ENCODE measurements at regions not wholly inside any gene's neighbourhood (a gene's known extent, or its start where the extent isn't known, plus 50 kb on each side); places are given as distances from the start of the nearest gene placed in this dataset.

DNA sequence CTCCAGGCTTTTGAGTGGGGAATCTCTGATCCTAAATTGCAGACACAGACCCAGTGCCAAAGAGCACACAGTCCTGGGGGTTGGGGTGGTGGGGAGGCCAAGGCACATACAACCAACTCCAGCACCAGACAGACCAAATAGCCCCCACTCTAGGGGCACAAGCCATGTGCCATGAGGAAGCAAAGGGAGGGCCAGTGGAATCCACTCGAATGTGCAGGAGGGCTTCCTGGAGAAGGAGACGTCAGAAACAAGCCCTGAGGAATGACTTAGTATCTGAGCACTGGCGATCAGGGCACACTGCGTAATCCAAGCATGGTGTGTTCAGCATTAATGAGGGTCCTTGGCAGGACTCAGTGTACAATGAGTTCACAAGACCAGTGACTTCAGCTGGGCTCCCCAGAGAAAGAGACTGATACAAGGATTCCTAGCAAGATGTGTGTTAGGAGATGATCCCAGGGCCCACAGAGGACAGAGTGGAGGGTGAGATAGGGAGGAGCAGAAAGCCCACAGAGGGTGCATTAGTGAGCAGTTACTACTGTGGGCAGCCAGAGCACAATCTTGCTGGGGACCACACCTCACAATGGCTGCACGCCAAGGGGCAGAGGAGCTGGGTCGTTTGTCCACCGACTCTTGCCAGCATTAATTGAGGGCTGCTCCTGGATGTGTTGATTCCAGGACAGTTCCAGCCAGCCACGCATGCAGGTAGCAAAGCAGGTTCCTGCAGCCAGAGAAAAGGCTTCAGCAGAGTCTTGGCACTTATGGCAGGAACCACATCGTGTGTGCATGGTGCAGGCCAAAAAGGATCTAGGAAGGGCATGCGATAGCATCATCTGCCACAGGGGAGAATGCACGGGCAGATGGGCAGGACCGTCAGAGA is 152.6 kb upstream of the VSTM2B start:
- no peak for DNase-seq (ENCODE audit: low spot score)

DNA sequence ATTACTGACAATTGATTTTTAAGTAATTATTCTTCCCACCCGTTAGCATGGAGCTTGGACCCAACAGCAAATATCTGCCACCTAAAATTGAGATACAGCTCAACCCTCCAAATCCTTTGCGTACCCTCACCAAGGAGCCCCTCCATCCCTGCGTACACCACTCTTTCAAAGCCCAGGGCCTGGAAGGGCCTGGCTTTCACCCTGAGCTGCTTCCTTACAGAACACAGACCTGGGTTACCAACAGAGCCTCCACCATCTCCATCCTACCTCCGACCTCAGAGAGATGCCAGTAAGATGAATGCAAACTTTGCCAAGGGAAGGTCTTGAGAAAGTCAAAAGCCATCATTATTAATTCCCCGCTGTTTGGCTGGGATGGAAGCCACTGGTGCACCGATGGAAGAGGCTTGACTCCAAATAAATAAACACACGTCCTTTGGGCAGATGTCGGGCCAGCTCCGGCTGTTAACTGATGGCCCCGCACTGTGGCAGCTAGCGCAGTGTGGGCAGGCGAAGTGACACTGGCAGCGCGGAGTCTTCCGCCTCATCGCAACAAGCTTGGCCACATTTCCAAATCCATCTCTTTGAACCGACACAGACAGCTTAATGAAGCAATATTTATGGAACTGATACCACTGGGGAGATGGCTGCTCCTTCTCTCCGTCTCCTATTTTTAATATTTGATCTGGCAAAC is 150.2 kb upstream of the VSTM2B start:
- no peak for DNase-seq (ENCODE audit: low spot score)

DNA sequence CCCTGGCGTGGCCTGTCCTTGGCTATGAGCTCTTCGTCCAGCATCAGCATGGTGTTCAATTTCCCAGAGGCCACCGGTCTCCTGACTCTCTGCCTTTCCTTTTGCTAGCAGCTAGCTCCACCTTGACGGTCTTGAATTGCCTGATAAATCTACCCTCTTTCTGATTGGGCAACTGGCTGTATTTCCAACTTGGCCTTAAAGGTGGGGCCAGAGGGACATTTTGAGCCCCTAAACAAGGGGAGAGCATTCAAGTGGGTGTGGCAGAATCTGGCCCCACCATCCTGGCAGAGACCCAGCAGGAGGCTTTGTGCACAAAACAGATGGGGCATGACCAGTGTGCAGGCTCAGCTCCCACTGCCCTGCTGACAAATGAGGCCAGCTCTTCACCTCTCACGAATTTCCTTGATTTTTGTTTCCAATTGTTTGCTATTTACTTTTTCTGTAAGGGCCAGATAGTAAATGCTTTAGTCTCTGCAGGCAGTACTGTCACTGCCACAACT is 148.9 kb upstream of the VSTM2B start:
- DNase-seq (ENCODE audit: low spot score) = no peak

DNA sequence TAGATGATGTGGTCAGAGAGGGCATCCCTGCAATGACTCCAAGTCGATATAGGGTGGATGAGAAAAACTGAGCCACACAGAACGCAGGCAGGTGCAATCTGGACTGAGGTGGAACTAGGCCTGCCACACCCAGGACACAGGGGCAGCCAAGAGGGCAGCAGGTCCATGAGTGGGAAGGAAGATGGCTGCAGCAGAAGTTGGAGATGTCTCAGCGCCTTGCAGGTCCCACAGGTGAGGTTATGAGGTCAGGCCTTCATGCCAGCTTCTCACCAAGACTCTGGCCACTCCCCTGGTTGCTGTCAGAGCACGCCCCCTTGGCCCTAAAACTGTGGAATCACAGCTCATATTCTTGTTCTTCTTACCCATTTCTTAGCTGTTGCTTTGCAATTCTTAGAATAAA is 147.7 kb upstream of the VSTM2B start:
- no peak for DNase-seq (ENCODE audit: low spot score)

DNA sequence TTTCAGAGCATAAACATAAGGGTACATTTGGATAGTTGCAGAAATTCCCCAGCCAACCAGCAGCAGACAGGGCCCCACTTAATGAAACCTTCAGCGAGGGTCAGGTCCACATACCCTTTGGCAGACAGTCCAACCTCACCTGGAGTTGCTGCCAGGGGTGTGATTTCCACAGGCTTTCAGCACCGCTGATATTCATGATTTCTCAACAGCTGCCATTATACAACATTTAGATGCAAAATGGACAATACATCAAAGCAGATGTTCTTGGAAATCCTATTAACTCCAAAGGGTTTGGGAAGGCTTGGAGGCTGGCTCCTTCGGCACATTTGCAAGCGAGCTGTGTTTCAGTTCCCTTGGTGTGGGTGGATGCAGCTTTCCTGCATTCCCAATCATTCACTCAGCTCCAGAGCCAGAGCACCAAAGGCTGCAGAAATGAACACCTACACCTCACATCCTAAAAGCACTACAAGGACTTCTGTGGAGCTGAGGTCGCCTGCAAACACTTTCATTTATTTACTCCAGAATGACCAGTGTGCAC is 147.2 kb upstream of the VSTM2B start:
- DNase-seq (ENCODE audit: low spot score) = no peak

DNA sequence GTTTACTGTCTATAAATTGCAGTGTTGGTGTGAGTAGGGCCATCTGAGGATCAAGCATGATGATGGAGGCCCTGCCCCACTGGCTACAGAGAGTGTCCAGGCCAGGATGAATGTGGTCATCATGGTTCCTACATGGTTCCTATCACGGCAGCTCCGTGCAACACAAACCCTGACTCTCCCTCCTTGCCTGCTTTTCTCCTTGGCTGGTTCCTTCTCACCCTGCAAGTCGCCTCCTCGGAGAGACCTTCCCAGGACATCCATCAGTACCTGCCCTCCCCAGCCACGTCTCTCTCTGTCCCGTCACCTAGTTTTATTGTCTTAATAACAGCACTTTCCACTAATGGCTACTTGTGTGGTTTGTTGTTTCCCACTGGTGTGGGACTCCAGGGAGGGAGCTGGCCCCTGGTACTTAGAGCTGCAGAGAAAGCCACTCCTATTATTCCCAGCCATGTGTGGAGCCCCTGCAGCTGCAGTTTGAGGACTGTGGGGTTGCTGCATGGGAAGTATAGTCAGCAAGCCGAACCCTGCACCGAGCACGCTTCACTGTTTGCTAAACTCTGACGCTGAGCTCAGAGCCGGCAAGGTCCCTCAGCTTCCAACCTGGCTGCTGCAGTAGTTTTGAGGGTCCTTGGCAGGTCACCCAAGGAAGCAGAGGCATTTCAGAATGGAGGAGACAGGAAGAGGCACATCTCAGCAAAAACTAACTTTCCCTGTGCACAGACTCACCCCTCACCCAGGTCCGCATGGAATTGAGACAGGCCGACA is 146.4 kb upstream of the VSTM2B start:
- no peak for DNase-seq (ENCODE audit: low spot score)

DNA sequence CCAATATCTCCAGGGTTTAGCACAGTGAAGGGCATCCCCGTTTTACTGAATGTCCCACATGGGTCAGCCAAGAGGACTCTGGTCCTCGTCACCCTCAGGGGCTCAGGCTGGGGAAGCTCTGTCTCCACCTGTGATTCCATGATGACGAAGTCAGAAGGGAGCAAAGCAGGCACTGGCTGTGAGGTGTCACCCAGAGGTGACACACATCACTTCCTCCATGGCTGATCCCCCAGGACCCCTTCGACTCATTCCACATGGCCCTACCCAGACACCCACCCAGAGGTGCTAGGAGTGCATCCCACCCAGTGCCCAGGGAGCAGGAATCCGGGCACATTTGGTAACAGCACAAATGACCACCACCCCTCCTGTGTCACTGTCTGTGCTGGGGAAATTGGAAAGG is 145.2 kb upstream of the VSTM2B start:
- no peak for DNase-seq (ENCODE audit: low spot score)

DNA sequence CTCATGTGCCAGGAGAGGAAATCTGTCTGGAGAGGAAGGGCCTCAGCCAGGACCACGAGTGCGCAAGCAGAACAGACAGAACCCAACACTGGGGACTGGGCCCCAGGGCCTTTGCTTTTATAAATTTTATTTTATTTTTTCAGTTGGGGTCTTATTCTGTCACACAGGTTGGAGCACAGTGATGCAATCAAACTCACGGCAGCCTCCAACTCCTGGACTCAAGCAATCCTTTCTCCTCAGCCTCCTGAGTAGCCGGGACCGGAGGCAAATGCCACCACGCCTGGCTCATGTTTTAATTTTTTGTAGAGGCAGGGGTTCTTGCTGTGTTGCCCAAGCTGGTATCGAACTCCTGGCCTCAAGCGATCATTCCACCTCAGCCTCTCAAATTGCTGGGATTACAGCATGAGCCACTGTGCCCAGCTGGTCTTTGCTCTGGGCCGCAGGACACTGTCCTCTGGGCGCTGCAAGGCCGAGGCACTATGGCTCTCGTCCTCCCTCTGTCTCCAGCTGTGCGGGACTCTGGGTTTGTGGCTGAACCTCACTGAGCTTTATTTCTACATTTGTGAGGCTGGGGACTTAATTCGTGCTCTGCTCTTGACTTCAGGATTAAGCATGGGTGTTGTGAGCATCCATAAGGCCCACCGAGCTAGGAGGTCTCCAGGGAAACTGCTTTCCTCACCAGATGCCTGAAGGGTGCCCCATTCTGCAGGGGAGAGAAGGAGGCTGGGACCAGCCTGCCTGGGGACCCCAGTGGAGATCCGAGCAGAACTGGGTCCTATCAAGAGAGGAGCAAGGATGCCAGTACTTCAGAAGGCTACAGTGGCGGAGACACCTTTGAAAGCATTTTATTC is 144.2 kb upstream of the VSTM2B start:
- DNase-seq (ENCODE audit: low spot score) = no peak

DNA sequence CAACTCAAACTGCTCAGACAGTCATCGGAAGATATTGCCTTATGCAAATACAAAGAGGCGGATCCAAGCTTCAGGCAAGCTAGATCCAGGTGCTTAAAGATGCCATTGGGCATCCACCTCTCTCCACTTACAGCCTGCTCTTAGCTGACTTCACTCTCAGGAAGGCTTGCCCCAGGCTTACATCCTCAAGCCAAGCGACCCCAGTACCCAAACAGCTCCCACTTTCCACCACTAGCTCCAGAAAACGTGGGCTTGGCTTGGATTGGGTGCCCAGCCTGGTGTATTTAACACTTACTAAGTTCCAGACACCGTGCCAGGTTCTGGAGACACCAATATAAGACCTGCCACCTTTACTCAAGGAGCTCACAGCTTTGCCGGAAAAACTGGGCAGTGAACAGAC is 142.1 kb upstream of the VSTM2B start:
- DNase-seq (ENCODE audit: low spot score) = no peak

DNA sequence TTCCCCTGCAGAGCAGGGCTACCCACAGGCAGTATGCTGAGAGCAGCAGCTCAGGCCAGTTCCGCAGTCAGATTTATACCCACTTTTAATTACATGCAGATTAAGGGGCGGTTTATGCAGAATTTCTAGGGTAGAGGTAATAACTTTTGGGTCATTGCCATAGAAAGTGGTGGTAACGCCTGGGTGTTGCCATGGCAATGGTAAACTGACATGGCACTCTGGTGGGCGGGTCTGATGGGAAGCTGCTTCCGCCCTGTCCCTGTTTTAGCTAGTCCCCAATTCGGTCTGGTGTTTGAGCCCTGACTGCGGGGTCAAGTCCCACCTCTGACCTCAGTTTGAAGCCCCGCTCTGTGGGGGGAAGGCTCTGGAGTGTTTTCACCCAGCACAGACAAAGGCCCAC is 141.1 kb upstream of the VSTM2B start:
- no peak for DNase-seq (ENCODE audit: low spot score)

DNA sequence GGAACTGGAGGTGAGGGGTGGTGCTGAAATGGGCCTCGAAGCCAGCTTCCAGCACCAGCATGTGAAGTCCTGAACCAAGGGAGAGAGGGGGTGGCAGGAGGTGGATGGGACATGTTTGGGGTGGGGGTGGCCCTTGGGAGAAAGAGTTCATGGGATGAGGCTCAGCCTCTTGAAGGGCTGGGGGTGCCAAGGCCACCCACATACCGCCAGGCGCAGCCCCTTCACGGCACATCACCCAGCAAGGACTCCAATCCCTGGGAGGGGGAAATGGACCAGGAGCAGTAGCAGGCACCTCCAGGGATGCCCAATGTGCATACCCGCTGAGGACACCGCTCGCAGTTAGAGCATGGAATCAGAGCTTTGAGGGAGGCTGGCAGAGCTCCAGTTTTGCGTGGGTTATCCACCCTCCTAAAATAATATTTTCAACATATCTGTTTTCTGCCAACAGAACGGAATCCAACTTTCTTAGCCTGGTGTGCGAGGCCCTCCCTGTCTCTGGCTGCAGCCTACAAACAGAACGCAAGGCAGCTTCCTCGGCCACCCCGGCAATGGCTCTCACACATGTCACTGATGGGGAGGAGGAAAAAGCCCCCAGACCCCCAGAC is 140.5 kb upstream of the VSTM2B start:
- no peak for DNase-seq (ENCODE audit: low spot score)

DNA sequence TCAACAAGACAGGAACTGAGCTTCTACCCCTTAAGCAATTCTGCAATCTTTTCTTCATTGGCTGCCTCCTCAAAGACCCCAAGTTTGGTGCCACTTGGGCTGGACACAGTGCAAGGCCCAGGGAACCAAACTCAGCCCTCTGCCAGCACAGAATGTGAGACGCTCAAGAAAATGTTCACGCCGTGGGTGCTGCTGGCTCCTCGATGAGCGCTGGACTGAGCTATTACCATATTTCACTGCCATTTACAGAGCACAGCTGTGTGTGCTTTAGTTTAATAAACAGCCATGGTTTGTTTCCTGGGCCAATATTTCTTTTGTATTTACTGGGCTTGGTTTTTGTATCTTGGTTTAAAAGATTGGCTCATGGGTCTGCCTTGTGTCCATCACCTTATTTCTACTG is 138.8 kb upstream of the VSTM2B start:
- DNase-seq (ENCODE audit: low spot score) = no peak

DNA sequence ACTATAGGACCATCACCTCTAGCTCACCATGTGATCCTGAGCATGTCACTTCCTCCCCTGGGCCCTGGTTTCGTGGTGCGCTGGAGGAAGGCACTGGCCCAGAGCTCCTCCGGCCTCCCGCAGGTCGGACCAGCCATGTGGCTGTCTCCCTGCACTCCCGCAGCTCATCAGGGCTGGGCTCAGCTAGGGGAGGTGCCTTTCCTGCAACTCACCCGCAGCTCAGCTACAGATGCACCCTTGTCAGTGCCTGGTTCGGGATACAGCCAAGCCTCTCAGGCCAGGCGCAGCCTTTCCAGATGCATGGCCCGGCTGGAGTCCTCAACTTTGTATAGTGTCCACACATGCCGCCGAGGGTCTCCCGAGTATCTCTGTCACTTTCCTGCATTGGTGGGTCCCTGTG is 138.2 kb upstream of the VSTM2B start:
- no peak for DNase-seq (ENCODE audit: low spot score)

DNA sequence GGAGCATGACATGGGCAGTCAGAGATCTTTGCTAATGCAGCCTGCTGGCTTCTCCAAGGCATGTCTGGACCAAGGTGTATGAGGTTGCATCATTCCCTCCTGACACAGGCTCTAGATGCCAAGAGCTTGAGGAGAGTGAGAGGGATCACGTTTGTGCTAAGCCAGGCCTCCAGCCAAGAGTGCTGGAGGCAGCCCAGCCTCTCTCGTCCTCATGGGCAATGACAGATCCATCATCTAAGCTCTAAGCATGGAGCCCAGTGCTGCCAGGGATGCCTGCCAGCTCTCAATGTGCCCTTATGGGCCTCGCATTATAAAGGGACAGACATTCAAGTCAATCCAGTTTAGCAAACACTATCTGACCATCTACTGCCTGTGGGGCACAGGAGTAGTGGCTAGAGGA is 136.3 kb upstream of the VSTM2B start:
- no peak for DNase-seq (ENCODE audit: low spot score)

DNA sequence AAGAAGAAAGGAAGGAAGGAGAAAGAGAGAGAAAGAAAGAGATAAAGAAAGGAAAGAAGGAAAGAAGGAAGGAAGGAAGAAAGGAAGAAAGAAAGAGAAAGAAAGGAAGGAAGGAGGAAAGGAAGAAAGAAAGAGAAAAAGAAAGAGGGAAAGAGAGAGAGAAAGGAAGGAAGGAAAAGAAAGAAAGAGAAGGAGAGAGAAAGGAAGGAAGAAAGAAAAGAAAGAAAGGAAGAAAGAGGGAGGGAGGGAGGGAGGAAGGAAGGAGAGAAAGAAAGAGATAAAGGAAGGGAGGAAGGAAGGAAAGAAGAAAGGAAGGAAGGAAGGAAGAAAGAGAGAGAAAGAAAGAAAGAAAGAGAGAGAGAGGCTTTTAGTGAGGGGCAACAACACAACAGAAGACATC is 135.1 kb upstream of the VSTM2B start:
- no peak for DNase-seq (ENCODE audit: low spot score)

DNA sequence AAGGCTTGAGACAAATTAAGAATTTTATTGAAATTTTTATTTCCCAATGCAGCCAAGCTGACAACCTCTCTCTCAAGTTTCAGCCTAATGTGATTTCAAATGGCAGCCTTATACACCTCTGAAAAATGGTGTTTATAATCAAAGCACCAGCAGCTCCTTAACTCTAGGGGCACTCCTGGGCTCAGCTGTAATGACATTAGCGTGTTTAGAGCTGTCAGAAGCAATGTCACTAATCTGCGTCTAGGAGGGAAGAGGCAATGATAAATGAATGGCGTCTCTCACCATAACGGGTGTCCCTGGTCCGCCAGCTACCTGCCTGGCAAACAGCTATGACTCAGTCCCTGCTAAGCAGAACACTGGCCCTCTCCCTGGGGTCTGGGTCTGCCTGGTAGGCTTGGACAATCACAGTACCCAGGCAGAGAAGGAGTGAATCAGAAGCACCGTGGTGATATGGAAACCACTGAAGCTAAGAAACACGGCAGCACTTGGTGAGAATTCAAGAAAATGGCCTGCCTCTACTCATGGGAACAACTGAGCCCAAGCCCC is 131.8 kb upstream of the VSTM2B start:
- DNase-seq (ENCODE audit: low spot score) = no peak

DNA sequence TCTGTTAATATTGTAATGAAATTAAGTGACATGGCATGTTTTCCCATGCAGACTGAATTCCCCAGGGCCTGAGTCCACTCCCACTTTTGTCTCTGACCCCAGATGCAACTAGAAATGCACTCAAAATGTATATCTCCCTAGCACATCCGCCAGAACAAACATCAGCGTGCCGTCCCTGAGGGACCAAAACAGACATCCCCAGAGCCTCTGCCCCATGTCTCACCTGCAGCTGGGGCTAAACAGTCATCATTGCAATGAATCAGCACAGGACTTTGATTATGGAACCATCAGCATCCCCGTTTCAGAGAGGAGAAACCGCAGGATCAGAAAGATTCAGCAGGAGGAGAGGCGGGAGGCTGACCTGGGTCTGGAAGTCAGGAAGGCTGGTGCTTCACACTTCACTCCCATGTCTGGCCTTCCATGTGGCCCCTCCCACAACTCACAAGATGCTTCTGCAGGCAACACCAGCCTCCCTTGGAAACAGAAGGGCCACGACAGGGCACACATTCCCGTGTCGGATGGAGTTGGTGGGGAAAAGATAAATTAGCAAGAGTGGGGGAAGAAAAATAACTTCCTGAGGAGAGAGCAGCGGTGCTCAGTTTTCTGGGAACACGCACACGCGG is 130.6 kb upstream of the VSTM2B start:
- DNase-seq (ENCODE audit: low spot score) = no peak

DNA sequence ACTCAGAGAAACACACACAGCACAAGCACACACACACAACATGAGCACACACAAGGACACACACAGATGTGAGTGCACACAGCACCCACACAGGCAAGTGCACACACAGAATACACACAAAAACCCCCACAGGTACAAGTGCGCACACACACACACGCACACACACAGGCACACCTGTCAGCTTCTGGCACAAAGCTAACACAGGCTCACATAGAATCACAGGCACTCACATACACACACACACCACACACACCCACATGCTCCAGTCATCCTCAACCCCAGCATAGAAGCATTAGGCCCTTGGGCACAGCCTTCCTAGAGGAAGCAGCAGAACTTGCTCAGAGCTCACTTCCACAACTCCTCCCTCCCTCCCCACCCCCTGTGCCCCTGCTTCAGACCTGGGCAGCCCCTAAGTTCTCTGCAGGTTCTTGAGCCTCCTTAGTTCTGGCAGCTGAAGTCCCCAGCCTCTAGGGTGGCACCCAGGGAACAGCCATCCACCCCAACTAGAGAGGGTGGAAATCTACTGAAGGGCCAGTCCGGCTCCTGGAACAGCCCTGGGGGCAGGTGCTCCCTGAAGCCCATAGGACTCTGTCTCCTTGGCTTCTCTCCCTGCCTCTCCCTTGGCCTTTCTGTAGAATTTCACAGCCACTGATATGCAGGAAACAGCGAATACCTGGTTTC is 129.9 kb upstream of the VSTM2B start:
- DNase-seq (ENCODE audit: low spot score) = no peak

DNA sequence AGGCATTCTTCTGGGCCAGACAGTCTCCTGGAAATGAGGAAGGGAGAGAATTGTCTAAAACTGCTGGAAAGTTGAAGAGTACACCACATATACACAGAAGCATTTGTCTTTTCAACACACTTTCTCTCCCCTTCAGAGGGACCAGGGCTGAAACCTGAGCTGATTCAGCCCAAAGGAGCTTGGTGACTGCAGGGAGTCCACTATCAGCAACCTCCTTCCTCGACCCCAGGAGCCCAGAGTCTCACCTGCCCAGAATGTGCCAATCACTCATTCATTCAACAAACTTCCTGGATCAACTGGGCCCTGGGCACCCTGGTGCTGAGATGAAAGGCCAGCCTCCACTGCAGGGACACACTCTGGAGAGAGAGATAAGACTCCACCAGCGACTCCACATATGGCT is 128.9 kb upstream of the VSTM2B start:
- DNase-seq (ENCODE audit: low spot score) = no peak

DNA sequence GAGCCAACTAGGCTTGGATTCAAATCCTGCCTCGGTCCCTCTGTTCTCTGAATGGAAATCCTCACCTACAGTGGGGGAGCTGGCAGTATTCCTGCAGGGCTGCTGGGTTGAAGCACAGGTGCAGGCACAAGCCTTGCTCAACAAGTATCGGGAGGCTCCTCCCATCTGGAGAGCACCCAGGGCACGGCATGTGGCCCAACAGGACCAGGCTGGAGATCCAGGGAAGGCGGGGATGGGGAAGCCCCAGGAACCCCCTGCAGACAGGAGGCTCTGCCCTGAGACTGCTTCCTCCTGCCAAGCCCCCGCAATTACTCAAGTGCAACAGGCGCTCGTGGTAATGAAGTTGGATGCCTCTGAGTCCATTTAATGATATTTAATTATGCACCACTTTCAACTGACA is 128.0 kb upstream of the VSTM2B start:
- DNase-seq (ENCODE audit: low spot score) = no peak
